ENCODE measurements at regions not wholly inside any gene's neighbourhood (a gene's known extent, or its start where the extent isn't known, plus 50 kb on each side); places are given as distances from the start of the nearest gene placed in this dataset.

- no peaks in the 10 kb centered on the region for H3K27me3 ChIP-seq (ENCODE audit: control insufficient read depth, insufficient read depth, low read length)
- H3K4me3 ChIP-seq (ENCODE audit: low read depth, low read length): no peak overlapping the region
- CTCF ChIA-PET: no interaction called here
- TF ChIP-seq CTCF (IDR thresholded peaks at IDR 0.05; ENCODE audit: low read depth, low read length): no peak
- DNase-seq (ENCODE audit: low read depth, low spot score): no peak
- POLR2A ChIA-PET: no interaction called here
- no peaks in the 10 kb centered on the region for H3K9me3 ChIP-seq (ENCODE audit: control insufficient read depth, insufficient read depth, low read length)
- H3K27ac ChIP-seq (ENCODE audit: low read depth, low read length): no peak overlapping the region
These were observed 108.8 kb upstream of the GPR149 start for GRCh38 chr3:154538566-154539360.

GRCh38 chr3:154536751-154537150 lies 106.8 kb upstream of the GPR149 start:
- POLR2A ChIA-PET: no interaction called here
- Histone ChIP-seq H3K27me3 (ENCODE audit: control insufficient read depth, insufficient read depth, low read length) (no peaks in the 10 kb centered on the region), H3K4me3 (ENCODE audit: low read depth, low read length) (no peak overlapping the region), H3K9me3 (ENCODE audit: control insufficient read depth, insufficient read depth, low read length) (no peaks in the 10 kb centered on the region), H3K27ac (ENCODE audit: low read depth, low read length) (no peak overlapping the region)
- no peak for DNase-seq (ENCODE audit: low read depth, low spot score)
- no peak for TF ChIP-seq CTCF (IDR thresholded peaks at IDR 0.05; ENCODE audit: low read depth, low read length)
- CTCF ChIA-PET: no interaction called here

- Histone ChIP-seq H3K4me3 (ENCODE audit: low read depth, low read length) (no peak overlapping the region), H3K9me3 (ENCODE audit: control insufficient read depth, insufficient read depth, low read length) (no peaks in the 10 kb centered on the region), H3K27me3 (ENCODE audit: control insufficient read depth, insufficient read depth, low read length) (no peaks in the 10 kb centered on the region), H3K27ac (ENCODE audit: low read depth, low read length) (no peak overlapping the region)
- no peak for DNase-seq (ENCODE audit: low read depth, low spot score)
- ChIA-PET CTCF (no interaction called here), POLR2A (no interaction called here)
- no peak for TF ChIP-seq CTCF (IDR thresholded peaks at IDR 0.05; ENCODE audit: low read depth, low read length)
These were observed 92.1 kb upstream of the GPR149 start for GRCh38 chr3:154522036-154522602.

GRCh38 chr3:154517404-154517803 lies 87.4 kb upstream of the GPR149 start:
- no peaks in the 10 kb centered on the region for H3K27me3 ChIP-seq (ENCODE audit: control insufficient read depth, insufficient read depth, low read length)
- no peak overlapping the region for H3K27ac ChIP-seq (ENCODE audit: low read depth, low read length)
- no peaks in the 10 kb centered on the region for H3K9me3 ChIP-seq (ENCODE audit: control insufficient read depth, insufficient read depth, low read length)
- ChIA-PET POLR2A (no interaction called here), CTCF (no interaction called here)
- H3K4me3 ChIP-seq (ENCODE audit: low read depth, low read length): no peak overlapping the region
- no peak for TF ChIP-seq CTCF (IDR thresholded peaks at IDR 0.05; ENCODE audit: low read depth, low read length)
- DNase-seq (ENCODE audit: low read depth, low spot score): no peak

GRCh38 chr3:154515921-154516320 lies 85.9 kb upstream of the GPR149 start:
- ChIA-PET POLR2A (no interaction called here), CTCF (no interaction called here)
- no peak for TF ChIP-seq CTCF (IDR thresholded peaks at IDR 0.05; ENCODE audit: low read depth, low read length)

More at GRCh38 chr3:154515921-154516320, 85.9 kb upstream of the GPR149 start:
- Histone ChIP-seq H3K4me3 (ENCODE audit: low read depth, low read length) (no peak overlapping the region), H3K9me3 (ENCODE audit: control insufficient read depth, insufficient read depth, low read length) (no peaks in the 10 kb centered on the region), H3K27ac (ENCODE audit: low read depth, low read length) (no peak overlapping the region), H3K27me3 (ENCODE audit: control insufficient read depth, insufficient read depth, low read length) (no peaks in the 10 kb centered on the region)
- no peak for DNase-seq (ENCODE audit: low read depth, low spot score)
